Heart left ventricle (tissue), 16 donors: ENCODE measurements at regions not wholly inside any gene's neighbourhood (a gene's known extent, or its start where the extent isn't known, plus 50 kb on each side); places are given as distances from the start of the nearest gene placed in this dataset.

Source experiments
- ATAC-seq, 4 donors: fragments of 200-7000 bp; cut with Tn5 transposase; one replicate each; pipeline ENCODE4 v1.9.1; 2020 to 2022; ENCODE audit warnings: moderate library complexity in 4 of 4, mild to moderate bottlenecking in 3 of 4, moderate number of reproducible peaks in 1 of 4
- DNase-seq, 5 donors: peaks; one replicate each; pipeline ENCODE4 v3.0.0-alpha.2; 2020
- H3K27ac ChIP-seq, 12 donors: fragments of 200-600 bp; sonication (generic) in 4 of 12; one replicate each; pipeline versions ENCODE4 v1.5.0 to v1.8.0; 2016 to 2022; ENCODE audit warnings: mild to moderate bottlenecking in 2 of 12
- H3K27me3 ChIP-seq, 9 donors: fragments of 200-600 bp; sonication (generic) in 2 of 9; one replicate each; pipeline versions ENCODE4 v1.5.1 to v1.8.0; 2016 to 2022; ENCODE audit warnings: mild to moderate bottlenecking in 3 of 9
- H3K36me3 ChIP-seq, 9 donors: fragments of 200-600 bp; sonication (generic) in 2 of 9; one replicate each; pipeline versions ENCODE4 v1.5.0 to v1.8.0; 2018 to 2022; ENCODE audit warnings: mild to moderate bottlenecking in 2 of 9
- H3K4me1 ChIP-seq, 12 donors: fragments of 200-600 bp; sonication (generic) in 4 of 12; one replicate each; pipeline versions ENCODE4 v1.5.0 to v1.8.0; 2016 to 2022; ENCODE audit warnings: mild to moderate bottlenecking in 3 of 12
- H3K4me3 ChIP-seq, 12 donors: fragments of 200-600 bp; sonication (generic) in 4 of 12; one replicate each; pipeline versions ENCODE4 v1.5.0 to v1.8.0; 2017 to 2022; ENCODE audit warnings: mild to moderate bottlenecking in 9 of 12, moderate library complexity in 4 of 12
- H3K9me3 ChIP-seq, 12 donors: fragments of 200-600 bp; sonication (generic) in 4 of 12; one replicate each; pipeline versions ENCODE4 v1.5.0 to v1.8.0; 2016 to 2022; ENCODE audit warnings: mild to moderate bottlenecking in 1 of 12
- CTCF ChIP-seq, 12 donors: fragments of 200-600 bp; sonication (generic) in 4 of 12; IDR thresholded peaks; one replicate each; pipeline versions ENCODE4 v1.5.0 to v1.8.0; 2018 to 2022; ENCODE audit warnings: antibody characterized with exemption in 12 of 12, mild to moderate bottlenecking in 5 of 12
- POLR2A ChIP-seq, 2 donors: fragments of 450-650 bp; IDR thresholded peaks; one replicate each; pipeline ENCODE4 v1.6.1; 2017; ENCODE audit warnings: antibody characterized with exemption in 2 of 2, mild to moderate bottlenecking in 2 of 2, moderate library complexity in 2 of 2
- WGBS, 4 donors: extraction: QIAGEN DNeasy Blood & Tissue Kit in 2 of 4; methylation state at CpG; one replicate each; pipeline versions ENCODE4 v1.1.5 to v1.1.7; 2013 to 2018; 5-methylcytosine and 5-hydroxymethylcytosine counted together
- intact Hi-C, 10 donors: fragments of 100-400 bp; cut with DNase I; formaldehyde crosslinking; loops; one replicate each; pipeline versions ENCODE4 v1.11.1 to v1.14.2; 2022
- donor health status: ischemic (EF 13 %, LVEDD 7.1; RV severe dilation, severe dysfunction).
- donor health status: healthy with polysubstance abuse.
- donor health status: DM: no; HTN: yes; CAD: no.
- donor health status: DM: no; HTN: no; CAD: no.
- donor health status: ischemic (EF 25% LVEDD 6.9; RV normal size, moderate dysfunction).
- donor health status: ischemic (EF 25% LVEDD 5.7; RV mildly dilated, moderate dysfunction).
- donor health status: healthy.
- donor health status: DM: yes; HTN: yes; CAD: no.
- donor health status: ischemic (EF 35%, LVEDD 5.7; RV mildly dilated, moderate dysfunction).
- donor health status: nonischemic (EF 11% LVEDD 7.7; RV severe dilation, severe dysfunction).
- donor health status: DM: yes; HTN: yes; CAD: no.
- donor health status: PGD.
- donor health status: ischemic (EF 29% LVEDD 5.4; RV normal size, mild dysfunction).
- donor health status: nonischemic (EF 23%, LVEDD 6.1; RV moderate dilation, normal function).

DNA sequence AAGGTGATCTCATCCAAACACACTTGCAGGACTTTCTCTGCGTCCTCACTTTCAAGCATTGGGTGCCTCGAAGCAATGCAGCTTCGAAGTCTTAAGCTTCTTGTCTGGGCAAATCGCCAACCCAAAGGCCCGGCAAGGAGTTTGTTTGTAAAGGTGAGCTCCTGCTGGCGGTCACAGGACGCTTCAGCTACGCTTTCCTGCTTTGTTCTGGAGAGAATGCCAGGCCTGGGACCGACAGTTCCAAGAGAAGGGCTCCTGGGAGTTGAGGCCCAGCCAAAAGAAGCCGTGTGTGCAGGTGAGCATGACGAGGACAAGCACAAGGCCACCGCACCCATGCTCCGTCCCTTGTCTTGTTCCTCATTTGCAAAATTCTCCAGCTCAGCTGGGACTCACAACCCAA, 106.6 kb upstream of the DOCK1 start:
- no peaks in the 10 kb centered on the region for H3K27me3 ChIP-seq
- no peak for TF ChIP-seq POLR2A (IDR thresholded peaks at IDR 0.05)
- TF ChIP-seq CTCF (IDR thresholded peaks at IDR 0.05), result no peak
- DNase-seq (no peak), ATAC-seq (no peak)
- peaks cover 0 to 9% (median 0%) of the 10 kb centered on the region in 12 donors for H3K9me3 ChIP-seq
- H3K27ac ChIP-seq, result no peak overlapping the region
- WGBS, 4 donors, result 61 to 68% (median 65%) methylated on average over 13 of the region's 13 CpGs
- H3K4me1 ChIP-seq, result no peaks in the 10 kb centered on the region
- no peaks in the 10 kb centered on the region for H3K36me3 ChIP-seq
- intact Hi-C loops, result no loop called here
- no peak overlapping the region for H3K4me3 ChIP-seq

DNA sequence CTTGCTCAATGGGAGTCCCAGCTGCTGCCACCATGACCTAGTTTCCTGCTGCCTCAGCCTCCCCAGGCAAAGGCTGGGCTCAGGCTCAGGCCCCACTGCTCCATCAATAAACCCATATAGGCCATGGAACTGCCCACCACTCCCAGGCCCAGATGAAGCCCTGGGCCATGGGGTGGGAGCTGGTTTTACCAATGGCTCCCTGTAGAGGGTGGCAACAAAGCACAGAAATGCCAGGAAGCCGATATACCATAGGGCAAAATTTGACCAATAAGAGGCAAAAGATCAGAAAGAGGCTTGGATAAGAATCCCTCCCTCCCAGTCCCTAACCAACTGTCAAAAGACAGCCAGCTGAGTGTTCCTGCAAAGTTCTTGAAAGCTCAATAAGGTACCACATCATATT, 101.8 kb upstream of the DOCK1 start:
- ATAC-seq, result no peak
- no peak overlapping the region for H3K4me3 ChIP-seq
- intact Hi-C loops, result no loop called here
- no peaks in the 10 kb centered on the region for H3K9me3 ChIP-seq
- H3K36me3 ChIP-seq, result no peaks in the 10 kb centered on the region
- no peak for TF ChIP-seq CTCF (IDR thresholded peaks at IDR 0.05)
- no peak for TF ChIP-seq POLR2A (IDR thresholded peaks at IDR 0.05)
- DNase-seq, result no peak
- 69 to 88% (median 77%) methylated on average over 1 of the region's 1 CpG for WGBS, 4 donors
- no peaks in the 10 kb centered on the region for H3K4me1 ChIP-seq
- no peak overlapping the region for H3K27ac ChIP-seq
- no peaks in the 10 kb centered on the region for H3K27me3 ChIP-seq

- ATAC-seq (no peak), DNase-seq (no peak)
- H3K27me3 ChIP-seq, result no peaks in the 10 kb centered on the region
- WGBS, 4 donors, result 48 to 76% (median 71%) methylated on average over 2 of the region's 2 CpGs; no CpG with 5 or more reads in 1 of the 4 donors
- H3K27ac ChIP-seq, result no peak overlapping the region
- no peak overlapping the region for H3K4me3 ChIP-seq
- TF ChIP-seq CTCF (IDR thresholded peaks at IDR 0.05) (no peak), POLR2A (IDR thresholded peaks at IDR 0.05) (no peak)
- no peaks in the 10 kb centered on the region for H3K4me1 ChIP-seq
- intact Hi-C loops, result no loop called here
- no peaks in the 10 kb centered on the region for H3K9me3 ChIP-seq
- no peaks in the 10 kb centered on the region for H3K36me3 ChIP-seq
Observed at GRCh38 chr10:126804396-126804795, 100.8 kb upstream of the DOCK1 start.

GRCh38 chr10:126806498-126806897, 98.7 kb upstream of the DOCK1 start:
- Histone ChIP-seq H3K27ac (no peak overlapping the region), H3K4me3 (no peak overlapping the region), H3K27me3 (no peaks in the 10 kb centered on the region), H3K36me3 (no peaks in the 10 kb centered on the region), H3K9me3 (peaks cover 0 to 16% (median 2%) of the 10 kb centered on the region in 12 donors), H3K4me1 (no peaks in the 10 kb centered on the region)
- DNase-seq (no peak), ATAC-seq (no peak)
- TF ChIP-seq POLR2A (IDR thresholded peaks at IDR 0.05), result no peak
- TF ChIP-seq CTCF (IDR thresholded peaks at IDR 0.05), result no peak
- 74 to 89% (median 88%) methylated on average over 2 of the region's 2 CpGs for WGBS, 4 donors
- intact Hi-C loops, result no loop called here
